ENCODE measurements at regions not wholly inside any gene's neighbourhood (a gene's known extent, or its start where the extent isn't known, plus 50 kb on each side); places are given as distances from the start of the nearest gene placed in this dataset.

- intact Hi-C loops (cut with DNase I) = no loop called here
- no peak for TF ChIP-seq CTCF (IDR thresholded peaks at IDR 0.05)
- TF ChIP-seq POLR2A (IDR thresholded peaks at IDR 0.05) = no peak
- no peak for TF ChIP-seq POLR2AphosphoS5 (IDR thresholded peaks at IDR 0.05; ENCODE audit: insufficient read depth in 1 of 2, low read depth in 1 of 2)
Measured at GRCh38 chr16:62342216-62342615, 306.0 kb upstream of the CDH8 start.

GRCh38 chr16:62335356-62335755 is 299.1 kb upstream of the CDH8 start:
- DNase-seq (ENCODE audit: extremely low spot score in 2 of 2) = no peak
- no peak overlapping the region for H3K4me3 ChIP-seq
- no peaks in the 10 kb centered on the region for H3K4me1 ChIP-seq
- no peaks in the 10 kb centered on the region for H3K9me3 ChIP-seq
- TF ChIP-seq POLR2A (IDR thresholded peaks at IDR 0.05) = no peak
- TF ChIP-seq POLR2AphosphoS5 (IDR thresholded peaks at IDR 0.05; ENCODE audit: insufficient read depth in 1 of 2, low read depth in 1 of 2) = no peak
- TF ChIP-seq CTCF (IDR thresholded peaks at IDR 0.05) = no peak
- H3K27me3 ChIP-seq = no peaks in the 10 kb centered on the region
- H3K27ac ChIP-seq = no peak overlapping the region
- intact Hi-C loops (cut with DNase I) = no loop called here
- H3K36me3 ChIP-seq = no peaks in the 10 kb centered on the region

More at GRCh38 chr16:62342216-62342615, 306.0 kb upstream of the CDH8 start:
- Histone ChIP-seq H3K36me3 (no peaks in the 10 kb centered on the region), H3K4me3 (no peak overlapping the region), H3K9me3 (no peaks in the 10 kb centered on the region), H3K27me3 (no peaks in the 10 kb centered on the region), H3K27ac (no peak overlapping the region), H3K4me1 (no peaks in the 10 kb centered on the region)
- no peak for DNase-seq (ENCODE audit: extremely low spot score in 2 of 2)

GRCh38 chr16:62321606-62322005 is 285.4 kb upstream of the CDH8 start:
- Histone ChIP-seq H3K27ac (no peak overlapping the region), H3K27me3 (no peaks in the 10 kb centered on the region), H3K9me3 (no peaks in the 10 kb centered on the region), H3K4me1 (no peaks in the 10 kb centered on the region), H3K4me3 (no peak overlapping the region), H3K36me3 (no peaks in the 10 kb centered on the region)
- TF ChIP-seq POLR2A (IDR thresholded peaks at IDR 0.05) = no peak
- TF ChIP-seq POLR2AphosphoS5 (IDR thresholded peaks at IDR 0.05; ENCODE audit: insufficient read depth in 1 of 2, low read depth in 1 of 2) = no peak
- TF ChIP-seq CTCF (IDR thresholded peaks at IDR 0.05) = no peak
- no peak for DNase-seq (ENCODE audit: extremely low spot score in 2 of 2)
- intact Hi-C loops (cut with DNase I) = no loop called here

GRCh38 chr16:62298600-62298999 is 262.4 kb upstream of the CDH8 start:
- TF ChIP-seq POLR2AphosphoS5 (IDR thresholded peaks at IDR 0.05; ENCODE audit: insufficient read depth in 1 of 2, low read depth in 1 of 2) = no peak
- no peak for TF ChIP-seq CTCF (IDR thresholded peaks at IDR 0.05)
- no peak for TF ChIP-seq POLR2A (IDR thresholded peaks at IDR 0.05)

GRCh38 chr16:62294213-62294972 is 258.2 kb upstream of the CDH8 start:
- Histone ChIP-seq H3K9me3 (no peaks in the 10 kb centered on the region), H3K4me1 (no peaks in the 10 kb centered on the region), H3K4me3 (no peak overlapping the region), H3K36me3 (no peaks in the 10 kb centered on the region), H3K27ac (no peak overlapping the region), H3K27me3 (no peaks in the 10 kb centered on the region)
- no peak for DNase-seq (ENCODE audit: extremely low spot score in 2 of 2)
- intact Hi-C loops (cut with DNase I) = no loop called here
- no peak for TF ChIP-seq POLR2AphosphoS5 (IDR thresholded peaks at IDR 0.05; ENCODE audit: insufficient read depth in 1 of 2, low read depth in 1 of 2)
- no peak for TF ChIP-seq CTCF (IDR thresholded peaks at IDR 0.05)
- TF ChIP-seq POLR2A (IDR thresholded peaks at IDR 0.05) = no peak

More at GRCh38 chr16:62298600-62298999, 262.4 kb upstream of the CDH8 start:
- Histone ChIP-seq H3K36me3 (no peaks in the 10 kb centered on the region), H3K27me3 (no peaks in the 10 kb centered on the region), H3K4me1 (no peaks in the 10 kb centered on the region), H3K9me3 (no peaks in the 10 kb centered on the region), H3K4me3 (no peak overlapping the region), H3K27ac (no peak overlapping the region)
- no peak for DNase-seq (ENCODE audit: extremely low spot score in 2 of 2)
- intact Hi-C loops (cut with DNase I) = no loop called here

Measured in vagina (tissue), 2 donors.